ENCODE measurements at regions not wholly inside any gene's neighbourhood (a gene's known extent, or its start where the extent isn't known, plus 50 kb on each side); places are given as distances from the start of the nearest gene placed in this dataset.

GRCh38 chr10:128813574-128813973 is 653.5 kb upstream of the MGMT start:
- no peak for FAIRE-seq

DNA sequence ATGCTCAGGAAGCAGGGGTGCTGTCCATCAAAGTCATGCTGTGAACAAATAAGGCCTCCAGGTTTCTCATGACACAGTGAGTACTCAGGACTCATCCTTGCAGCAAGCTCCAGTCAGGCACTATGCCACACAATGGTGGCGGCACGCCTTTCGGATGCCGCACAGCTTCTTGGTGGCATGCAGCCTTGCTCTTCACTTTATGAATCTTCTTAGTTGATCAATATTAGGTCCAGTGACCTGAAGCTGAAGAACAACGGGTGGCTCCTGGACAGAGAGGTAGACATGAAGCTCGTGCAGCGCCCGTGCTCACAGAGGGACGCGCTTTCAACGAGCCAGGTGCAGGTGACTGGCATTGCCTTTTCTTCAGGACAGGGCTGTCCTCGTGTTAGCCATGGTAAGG is 653.0 kb upstream of the MGMT start:
- no peak for DNase-seq (ENCODE audit: insufficient read length, low spot score)
- FAIRE-seq, result no peak

More at GRCh38 chr10:128813574-128813973, 653.5 kb upstream of the MGMT start:
- no peak for DNase-seq (ENCODE audit: insufficient read length, low spot score)

- DNase-seq (ENCODE audit: insufficient read length, low spot score) (no peak), FAIRE-seq (no peak)
Observed at GRCh38 chr10:128814782-128815181, 652.3 kb upstream of the MGMT start.

DNA sequence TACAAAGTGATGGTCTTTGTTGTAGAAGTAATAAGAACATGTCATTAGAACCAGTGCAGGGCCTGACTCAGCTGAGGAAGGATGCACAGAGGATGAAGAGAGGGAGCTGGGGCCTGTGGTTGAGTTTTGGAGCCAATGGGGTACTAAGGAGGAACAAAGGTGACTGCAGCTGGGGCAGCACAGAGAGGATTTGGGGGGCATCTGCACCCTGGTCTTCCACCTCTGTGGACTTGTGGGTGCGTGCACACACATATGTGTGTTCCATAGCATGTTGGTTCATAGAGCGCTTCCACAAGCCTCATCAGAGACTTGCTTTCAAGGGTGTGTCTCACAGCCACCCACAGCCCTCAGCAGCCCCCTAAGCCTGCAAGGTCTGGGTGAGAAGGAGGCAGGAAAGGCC is 650.3 kb upstream of the MGMT start:
- no peak for DNase-seq (ENCODE audit: insufficient read length, low spot score)
- FAIRE-seq, result no peak

GRCh38 chr10:128817636-128818035 is 649.4 kb upstream of the MGMT start:
- no peak for DNase-seq (ENCODE audit: insufficient read length, low spot score)
- no peak for FAIRE-seq

DNA sequence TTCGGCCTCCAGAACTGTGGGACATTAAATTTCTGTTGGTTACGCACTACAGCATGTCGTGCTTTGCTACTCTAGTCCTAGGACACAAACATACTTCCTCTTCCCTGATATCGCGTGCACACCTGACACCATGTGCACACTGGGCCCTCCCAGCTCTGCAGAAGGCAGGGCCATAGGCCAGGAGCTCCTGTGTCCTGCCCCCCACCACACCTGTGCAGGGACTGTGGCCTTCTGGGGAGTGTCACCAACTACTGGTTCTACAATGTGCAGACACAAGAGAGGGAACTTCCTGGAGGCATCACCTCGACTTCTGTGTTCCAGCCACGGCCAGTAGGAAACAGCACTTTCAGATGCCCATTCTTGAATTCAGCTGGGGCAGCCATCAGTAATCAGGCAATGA is 646.4 kb upstream of the MGMT start:
- FAIRE-seq, result no peak
- no peak for DNase-seq (ENCODE audit: insufficient read length, low spot score)

DNA sequence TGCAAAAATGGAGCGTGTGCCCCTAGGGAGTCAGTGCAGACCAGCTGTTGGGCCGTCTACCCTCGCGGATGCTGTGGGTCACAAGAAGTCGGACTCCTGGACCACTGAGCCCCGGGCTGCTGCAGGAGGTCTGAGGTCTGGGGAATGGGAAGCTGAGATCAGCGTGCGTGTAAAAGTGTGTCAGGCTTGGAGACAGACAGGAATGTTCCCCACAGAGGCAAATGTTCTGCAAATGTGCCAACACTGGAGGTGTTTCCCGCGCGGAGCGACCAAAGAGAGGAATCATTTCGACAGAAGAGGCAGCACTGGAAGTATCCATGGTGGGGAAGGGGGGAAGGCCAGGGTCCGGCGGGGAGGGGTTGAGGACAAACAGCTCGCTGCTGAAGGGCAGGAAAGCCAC is 643.8 kb upstream of the MGMT start:
- no peak for DNase-seq (ENCODE audit: insufficient read length, low spot score)
- no peak for FAIRE-seq

DNA sequence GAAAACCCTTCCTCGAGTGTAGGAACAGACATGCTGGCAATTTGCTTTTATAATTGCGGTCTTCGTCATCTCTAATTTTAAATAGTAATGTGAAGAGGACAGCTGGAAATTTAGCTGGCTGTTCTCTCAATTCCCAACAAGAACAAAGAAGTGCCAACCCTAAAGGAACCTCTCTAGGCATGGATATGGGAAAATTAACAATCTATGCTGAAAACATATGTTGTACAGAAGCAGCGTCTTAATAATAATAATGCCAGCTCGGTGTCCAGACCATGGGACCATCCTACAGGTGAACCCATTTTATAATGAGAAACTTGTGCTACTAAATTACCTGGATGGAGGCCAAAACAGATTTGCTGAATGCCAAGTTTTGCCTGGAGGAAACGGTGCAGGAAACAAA is 641.4 kb upstream of the MGMT start:
- FAIRE-seq (no peak), DNase-seq (ENCODE audit: insufficient read length, low spot score) (no peak)

DNA sequence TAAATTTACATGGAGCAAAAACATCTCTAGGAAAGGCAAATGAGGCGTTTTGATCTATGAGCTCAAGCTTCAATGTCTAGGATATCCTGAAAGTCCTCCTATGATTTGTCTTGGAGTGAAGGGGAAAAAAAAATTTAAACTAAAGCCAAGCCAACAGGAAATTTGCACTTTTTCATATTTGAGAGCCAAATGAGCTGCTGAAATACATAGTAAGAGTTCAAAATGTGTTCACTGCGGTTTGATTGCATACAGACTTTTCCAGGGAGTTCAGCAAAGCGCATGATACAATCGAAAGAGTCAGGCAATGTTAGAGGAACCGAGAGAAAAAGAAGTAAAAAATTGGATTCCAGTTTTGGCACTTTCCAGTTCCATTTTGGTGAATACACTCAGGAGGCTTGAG is 633.4 kb upstream of the MGMT start:
- FAIRE-seq (no peak), DNase-seq (ENCODE audit: insufficient read length, low spot score) (no peak)

DNA sequence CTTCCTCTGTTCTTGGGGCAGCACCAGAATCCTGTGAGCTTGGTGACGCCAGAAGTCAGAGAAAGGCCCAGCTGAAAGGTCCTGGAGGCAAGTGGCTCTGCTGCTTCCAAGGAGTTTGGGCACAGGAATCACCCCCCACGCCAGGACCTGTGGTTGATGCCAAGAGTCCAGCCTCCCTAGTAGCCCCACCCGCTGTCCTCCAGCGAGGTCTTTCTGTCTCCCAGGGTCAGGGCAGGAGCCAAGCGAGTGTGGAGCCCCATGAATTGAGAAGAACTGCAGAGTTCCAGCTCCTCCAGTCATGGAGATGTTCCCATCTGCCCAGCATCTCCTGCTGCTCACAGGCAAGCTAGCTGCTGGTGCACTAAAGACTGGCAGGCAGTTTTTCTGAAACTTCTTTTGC is 631.7 kb upstream of the MGMT start:
- FAIRE-seq, result no peak
- no peak for DNase-seq (ENCODE audit: insufficient read length, low spot score)

GRCh38 chr10:128837478-128837877 is 629.6 kb upstream of the MGMT start:
- DNase-seq (ENCODE audit: insufficient read length, low spot score) (no peak), FAIRE-seq (no peak)

DNA sequence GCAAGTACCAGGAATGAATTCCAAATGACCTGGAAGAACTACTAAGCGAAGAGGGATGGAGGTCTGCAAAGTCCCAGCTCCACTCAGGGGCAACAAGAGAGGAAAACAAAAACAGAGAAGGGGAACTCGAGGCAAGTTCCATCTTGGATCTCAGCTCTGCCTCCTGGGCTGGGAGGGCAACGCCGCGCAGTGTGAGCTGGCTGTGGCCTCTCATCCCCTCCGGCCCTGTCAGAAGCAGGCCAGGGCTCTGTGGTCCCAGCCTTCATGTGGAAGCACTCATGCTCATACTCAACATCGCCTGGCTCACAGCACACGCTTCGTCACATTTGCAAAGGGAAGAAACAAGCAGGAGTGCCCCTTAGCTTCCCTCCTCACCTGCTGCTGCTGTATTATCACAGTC is 627.9 kb upstream of the MGMT start:
- FAIRE-seq (no peak), DNase-seq (ENCODE audit: insufficient read length, low spot score) (no peak)

GRCh38 chr10:128839701-128840100 is 627.3 kb upstream of the MGMT start:
- FAIRE-seq, result no peak
- no peak for DNase-seq (ENCODE audit: insufficient read length, low spot score)

DNA sequence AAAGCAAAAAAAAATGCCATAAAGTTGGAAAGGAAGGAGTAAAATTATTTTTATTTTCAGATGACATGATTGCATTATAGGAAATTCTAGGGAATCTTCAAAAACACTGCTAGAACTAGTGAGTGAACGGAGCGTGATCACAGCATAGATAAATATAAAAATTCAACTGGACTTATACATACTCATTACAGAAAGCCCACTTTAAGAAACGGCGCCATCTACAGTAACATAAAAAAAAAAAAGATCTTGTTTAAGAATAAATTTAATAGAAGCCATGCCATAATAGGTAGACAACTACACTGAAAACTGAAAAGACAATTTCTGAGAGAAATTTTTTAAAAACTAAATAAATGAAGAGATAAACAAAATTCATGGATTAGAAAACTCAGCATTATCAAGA is 623.1 kb upstream of the MGMT start:
- FAIRE-seq (no peak), DNase-seq (ENCODE audit: insufficient read length, low spot score) (no peak)

GRCh38 chr10:128846927-128847326 is 620.1 kb upstream of the MGMT start:
- FAIRE-seq, result no peak
- DNase-seq (ENCODE audit: insufficient read length, low spot score), result no peak

DNA sequence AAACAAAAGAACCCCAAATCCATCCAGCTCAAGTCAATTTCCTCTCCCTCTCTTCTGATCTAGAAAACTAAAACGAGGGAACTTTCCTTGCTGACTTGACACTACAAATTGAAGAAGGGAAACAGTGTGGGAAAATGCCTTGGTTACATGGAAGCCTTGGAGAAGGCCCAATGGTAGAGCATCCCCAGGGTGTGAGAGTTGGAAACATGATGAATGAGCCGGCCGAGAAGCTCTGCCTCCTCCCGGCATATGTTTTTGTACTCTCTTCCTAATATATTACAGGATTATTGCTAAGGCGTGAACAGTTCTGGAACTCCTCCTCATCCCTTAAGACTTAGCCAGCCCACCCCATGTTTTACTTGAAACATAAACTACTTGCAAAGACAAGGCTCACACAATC is 618.2 kb upstream of the MGMT start:
- FAIRE-seq, result no peak
- DNase-seq (ENCODE audit: insufficient read length, low spot score), result no peak

GRCh38 chr10:128850647-128851046 is 616.4 kb upstream of the MGMT start:
- no peak for DNase-seq (ENCODE audit: insufficient read length, low spot score)
- no peak for FAIRE-seq

- FAIRE-seq, result no peak
- DNase-seq (ENCODE audit: insufficient read length, low spot score), result no peak
Observed at GRCh38 chr10:128851281-128851680, 615.8 kb upstream of the MGMT start.

GRCh38 chr10:128851726-128852125 is 615.3 kb upstream of the MGMT start:
- no peak for DNase-seq (ENCODE audit: insufficient read length, low spot score)
- no peak for FAIRE-seq

DNA sequence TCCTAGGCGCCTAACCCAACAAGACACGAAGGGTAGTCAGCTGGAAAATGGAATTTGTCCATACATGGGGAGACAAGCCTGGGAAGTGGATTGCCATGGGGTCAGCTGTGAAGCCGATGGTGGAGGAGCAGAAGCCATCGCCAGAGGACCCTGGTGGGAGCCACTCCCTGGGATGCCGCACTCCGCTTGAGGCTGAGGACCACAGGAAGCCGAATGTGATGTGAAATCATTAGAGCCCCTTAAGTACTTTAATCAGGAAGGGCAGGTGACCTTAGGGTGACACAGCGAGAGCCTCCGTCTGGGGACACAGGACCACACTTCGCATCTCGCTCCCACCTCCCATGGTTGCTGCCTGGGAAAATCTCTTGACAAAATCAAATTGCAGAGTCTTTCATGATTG is 614.6 kb upstream of the MGMT start:
- FAIRE-seq, result no peak
- no peak for DNase-seq (ENCODE audit: insufficient read length, low spot score)

GRCh38 chr10:128852902-128853301 is 614.1 kb upstream of the MGMT start:
- no peak for DNase-seq (ENCODE audit: insufficient read length, low spot score)
- FAIRE-seq, result no peak

DNA sequence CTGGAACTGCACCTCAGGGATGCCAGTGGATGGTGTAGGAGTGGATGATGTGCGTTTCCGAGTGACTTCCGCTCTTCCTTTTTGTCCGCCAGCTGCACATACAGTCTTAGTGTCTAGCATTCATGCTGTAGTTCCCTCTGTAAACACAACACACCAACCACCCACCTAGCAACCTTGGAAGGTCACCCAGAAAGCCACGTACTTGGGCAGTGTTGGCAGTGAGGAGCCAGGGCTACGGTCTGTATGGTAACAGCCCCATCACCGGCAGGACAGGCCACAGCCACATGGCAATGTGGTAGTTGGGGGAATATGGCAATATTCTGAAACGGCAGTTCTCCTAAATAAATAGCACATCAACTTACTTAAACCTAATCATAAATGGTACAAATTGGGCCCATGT is 613.5 kb upstream of the MGMT start:
- FAIRE-seq (no peak), DNase-seq (ENCODE audit: insufficient read length, low spot score) (no peak)

DNA sequence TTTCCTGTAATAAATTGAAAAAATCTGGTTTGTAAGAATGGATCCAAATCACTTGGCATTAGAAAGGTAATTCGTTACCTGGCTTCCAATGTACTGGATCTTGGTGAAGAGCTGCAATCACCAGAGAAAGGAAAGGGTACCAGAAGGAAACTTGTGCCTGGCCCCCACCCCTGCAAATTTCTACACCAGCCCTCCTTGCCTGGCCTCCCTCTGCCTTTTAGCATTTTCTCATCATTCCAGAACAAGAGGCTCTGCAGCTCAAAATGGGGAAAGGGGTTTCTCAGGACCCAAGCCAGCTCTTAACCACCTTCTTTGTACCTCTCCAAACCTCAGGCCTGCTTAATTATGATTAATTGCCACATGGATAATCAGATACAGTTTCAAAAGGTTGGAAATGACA is 612.8 kb upstream of the MGMT start:
- FAIRE-seq (no peak), DNase-seq (ENCODE audit: insufficient read length, low spot score) (no peak)

DNA sequence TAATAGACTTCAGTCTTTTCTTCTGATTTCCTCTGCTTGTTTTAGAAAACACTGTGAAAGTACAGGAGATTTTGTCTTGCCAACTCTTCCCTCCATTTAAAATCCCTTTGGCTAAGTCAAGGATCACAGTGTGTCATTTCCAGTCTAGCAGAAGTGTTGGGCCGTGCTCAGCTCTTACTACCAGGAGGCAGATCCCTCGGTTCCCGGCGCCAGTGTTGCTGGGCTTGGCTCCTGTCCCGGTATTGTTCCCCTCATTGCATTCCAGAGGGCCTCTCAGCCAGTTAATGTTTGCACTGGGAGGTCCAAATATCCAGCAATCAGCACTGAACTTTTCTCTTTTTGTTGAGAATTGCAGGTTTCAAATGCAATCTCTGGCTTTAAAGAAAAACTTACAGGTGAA is 612.1 kb upstream of the MGMT start:
- FAIRE-seq (no peak), DNase-seq (ENCODE audit: insufficient read length, low spot score) (no peak)
